Thyroid gland (tissue), 4 donors: ENCODE measurements at regions not wholly inside any gene's neighbourhood (a gene's known extent, or its start where the extent isn't known, plus 50 kb on each side); places are given as distances from the start of the nearest gene placed in this dataset.
"Not testable (repeated sequence)": the region's sequence is repeated elsewhere in the genome, so short reads cannot be mapped to it uniquely, and the experiment has no call there.

Source experiments
- CTCF ChIP-seq, 6 experiments: fragments of 200-600 bp in 3 of 6; fragments of 450-650 bp in 3 of 6; sonication (generic) in 3 of 6; IDR thresholded peaks; one replicate each; pipeline ENCODE4 v1.5.1; 2016 to 2019; ENCODE audit warnings: antibody characterized with exemption in 6 of 6, mild to moderate bottlenecking in 2 of 6, inconsistent platforms in 1 of 6, moderate library complexity in 1 of 6
- POLR2A ChIP-seq, 2 donors: fragments of 450-650 bp; IDR thresholded peaks; one replicate each; pipeline ENCODE4 v1.6.1; 2017; ENCODE audit warnings: antibody characterized with exemption in 2 of 2, mild to moderate bottlenecking in 2 of 2, moderate library complexity in 1 of 2

- TF ChIP-seq CTCF, POLR2A (IDR thresholded peaks at IDR 0.05): not testable (repeated sequence)
Measured at GRCh38 chr20:30815027-30815576, 442.4 kb upstream of the DEFB115 start.
